ACC112 (cell line): ENCODE measurements at regions not wholly inside any gene's neighbourhood (a gene's known extent, or its start where the extent isn't known, plus 50 kb on each side); places are given as distances from the start of the nearest gene placed in this dataset.

Source experiments
- H2AFZ ChIP-seq: fragments of 200-600 bp; sonication (generic); one replicate; pipeline ENCODE4 v1.6.0; 2017; ENCODE audit warnings: antibody characterized with exemption, low read length; ENCODE audit not compliant: unreplicated experiment
- H3K27ac ChIP-seq: fragments of 200-600 bp; sonication (generic); 2 replicates; pipeline ENCODE4 v1.5.1; 2014; ENCODE audit warnings: low read depth, mild to moderate bottlenecking, antibody characterized with exemption, low read length, moderate library complexity
- H3K27me3 ChIP-seq: fragments of 200-600 bp; sonication (generic); 2 replicates; pipeline ENCODE4 v1.6.1; 2014; ENCODE audit warnings: mild to moderate bottlenecking, antibody characterized with exemption, low read length, moderate library complexity, mixed read lengths; ENCODE audit not compliant: insufficient read depth
- H3K36me3 ChIP-seq: fragments of 200-600 bp; sonication (generic); 2 replicates; pipeline ENCODE4 v1.6.1; 2016; ENCODE audit warnings: mild to moderate bottlenecking, antibody characterized with exemption, low read length, moderate library complexity, mixed read lengths; ENCODE audit not compliant: insufficient read depth
- H3K4me1 ChIP-seq: fragments of 200-600 bp; sonication (generic); one replicate; pipeline ENCODE4 v1.6.1; 2016; ENCODE audit warnings: low read length, mixed read lengths; ENCODE audit not compliant: insufficient read depth, unreplicated experiment, control insufficient read depth
- H3K4me3 ChIP-seq: fragments of 200-600 bp; sonication (generic); 2 replicates; pipeline ENCODE4 v1.5.1; 2014; ENCODE audit warnings: mild to moderate bottlenecking, low read depth, low read length
- H3K79me2 ChIP-seq: fragments of 200-600 bp; sonication (generic); one replicate; pipeline ENCODE4 v1.6.0; 2016; ENCODE audit warnings: low read length; ENCODE audit not compliant: control insufficient read depth, unreplicated experiment, insufficient read depth

- no peaks in the 10 kb centered on the region for H3K36me3 ChIP-seq
- peaks cover 27% of the 10 kb centered on the region for H3K4me1 ChIP-seq
- peak overlapping the region; percentile 70 for H3K27ac ChIP-seq
- H2AFZ ChIP-seq: peak overlapping the region; percentile 16
- no peak overlapping the region for H3K4me3 ChIP-seq
- no peaks in the 10 kb centered on the region for H3K79me2 ChIP-seq
- no peaks in the 10 kb centered on the region for H3K27me3 ChIP-seq
Measured at GRCh38 chr12:102539651-102540553, 59.5 kb upstream of the IGF1 start.

GRCh38 chr12:102535306-102535705, 54.9 kb upstream of the IGF1 start:
- no peaks in the 10 kb centered on the region for H3K36me3 ChIP-seq
- H3K4me3 ChIP-seq: no peak overlapping the region
- no peaks in the 10 kb centered on the region for H3K27me3 ChIP-seq
- H3K27ac ChIP-seq: no peak overlapping the region
- H2AFZ ChIP-seq: no peak overlapping the region
- peaks cover 21% of the 10 kb centered on the region for H3K4me1 ChIP-seq
- H3K79me2 ChIP-seq: no peaks in the 10 kb centered on the region

- no peaks in the 10 kb centered on the region for H3K79me2 ChIP-seq
- no peaks in the 10 kb centered on the region for H3K36me3 ChIP-seq
- H3K27ac ChIP-seq: no peak overlapping the region
- peaks cover 17% of the 10 kb centered on the region for H3K4me1 ChIP-seq
- no peak overlapping the region for H3K4me3 ChIP-seq
- H3K27me3 ChIP-seq: no peaks in the 10 kb centered on the region
- no peak overlapping the region for H2AFZ ChIP-seq
Measured at GRCh38 chr12:102534899-102535298, 54.5 kb upstream of the IGF1 start.

- no peaks in the 10 kb centered on the region for H3K36me3 ChIP-seq
- H3K4me1 ChIP-seq: peaks cover 6% of the 10 kb centered on the region
- no peak overlapping the region for H2AFZ ChIP-seq
- no peaks in the 10 kb centered on the region for H3K79me2 ChIP-seq
- no peak overlapping the region for H3K4me3 ChIP-seq
- no peaks in the 10 kb centered on the region for H3K27me3 ChIP-seq
- H3K27ac ChIP-seq: no peak overlapping the region
Measured at GRCh38 chr12:102533483-102534215, 53.3 kb upstream of the IGF1 start.
